ENCODE measurements at regions not wholly inside any gene's neighbourhood (a gene's known extent, or its start where the extent isn't known, plus 50 kb on each side); places are given as distances from the start of the nearest gene placed in this dataset.

GRCh38 chr5:68818870-68819269 is 274.9 kb upstream of the SLC30A5 start:
- Mint-ChIP-seq H3K27ac (no peak overlapping the region), H3K36me3 (no peaks in the 10 kb centered on the region), H3K4me1 (no peaks in the 10 kb centered on the region), H3K27me3 (ENCODE audit: insufficient read depth, low read depth) (peaks cover 3% of the 10 kb centered on the region), H3K9me3 (no peaks in the 10 kb centered on the region), H3K4me3 (no peak overlapping the region)
- Histone ChIP-seq H3K36me3 (no peaks in the 10 kb centered on the region), H3K4me3 (no peak overlapping the region), H4K20me1 (ENCODE audit: low read depth) (no peaks in the 10 kb centered on the region), H2AFZ (replicated peaks) (no peak overlapping the region), H3K27me3 (no peaks in the 10 kb centered on the region), H3K27ac (no peak overlapping the region), H3K79me2 (ENCODE audit: low read depth) (no peaks in the 10 kb centered on the region), H3K4me1 (no peaks in the 10 kb centered on the region), H3K4me2 (no peak overlapping the region), H3K9ac (no peak overlapping the region), H3K9me3 (ENCODE audit: low read depth) (no peaks in the 10 kb centered on the region), H3F3A (ENCODE audit: low read depth) (no peaks in the 10 kb centered on the region)
- no peak for TF ChIP-seq EZH2phosphoT487 (IDR thresholded peaks at IDR 0.05)
- no peak for TF ChIP-seq CTCF (IDR thresholded peaks at IDR 0.05)
- TF ChIP-seq EZH2 (IDR thresholded peaks at IDR 0.05): no peak
- no peak for DNase-seq (ENCODE audit: low spot score)

GRCh38 chr5:68821056-68821455 is 272.8 kb upstream of the SLC30A5 start:
- no peak for DNase-seq (ENCODE audit: low spot score)
- Histone ChIP-seq H3K4me1 (no peaks in the 10 kb centered on the region), H3K9ac (no peak overlapping the region), H3K27ac (no peak overlapping the region), H3K36me3 (no peaks in the 10 kb centered on the region), H3K27me3 (no peaks in the 10 kb centered on the region), H3K9me3 (ENCODE audit: low read depth) (no peaks in the 10 kb centered on the region), H3K79me2 (ENCODE audit: low read depth) (no peaks in the 10 kb centered on the region), H3F3A (ENCODE audit: low read depth) (no peaks in the 10 kb centered on the region), H4K20me1 (ENCODE audit: low read depth) (no peaks in the 10 kb centered on the region), H3K4me2 (no peak overlapping the region), H2AFZ (replicated peaks) (no peak overlapping the region), H3K4me3 (no peak overlapping the region)
- no peaks in the 10 kb centered on the region for H3K4me1 Mint-ChIP-seq
- H3K4me3 Mint-ChIP-seq: no peak overlapping the region
- no peaks in the 10 kb centered on the region for H3K9me3 Mint-ChIP-seq
- H3K36me3 Mint-ChIP-seq: no peaks in the 10 kb centered on the region
- H3K27me3 Mint-ChIP-seq (ENCODE audit: insufficient read depth, low read depth): peaks cover 3% of the 10 kb centered on the region
- TF ChIP-seq EZH2phosphoT487 (IDR thresholded peaks at IDR 0.05): no peak
- no peak for TF ChIP-seq EZH2 (IDR thresholded peaks at IDR 0.05)
- no peak for TF ChIP-seq CTCF (IDR thresholded peaks at IDR 0.05)
- H3K27ac Mint-ChIP-seq: no peak overlapping the region

GRCh38 chr5:68822796-68823195 is 271.0 kb upstream of the SLC30A5 start:
- Histone ChIP-seq H3K9me3 (ENCODE audit: low read depth) (no peaks in the 10 kb centered on the region), H3F3A (ENCODE audit: low read depth) (no peaks in the 10 kb centered on the region), H3K79me2 (ENCODE audit: low read depth) (no peaks in the 10 kb centered on the region), H3K27me3 (no peaks in the 10 kb centered on the region), H3K4me1 (no peaks in the 10 kb centered on the region), H3K4me2 (no peak overlapping the region), H3K36me3 (no peaks in the 10 kb centered on the region), H3K4me3 (no peak overlapping the region), H3K9ac (no peak overlapping the region), H4K20me1 (ENCODE audit: low read depth) (no peaks in the 10 kb centered on the region), H3K27ac (no peak overlapping the region), H2AFZ (replicated peaks) (peak overlapping the region; percentile 1)
- DNase-seq (ENCODE audit: low spot score): no peak
- Mint-ChIP-seq H3K4me3 (no peak overlapping the region), H3K27ac (no peak overlapping the region), H3K27me3 (ENCODE audit: insufficient read depth, low read depth) (peaks cover 3% of the 10 kb centered on the region), H3K9me3 (no peaks in the 10 kb centered on the region), H3K36me3 (no peaks in the 10 kb centered on the region), H3K4me1 (no peaks in the 10 kb centered on the region)
- TF ChIP-seq CTCF (IDR thresholded peaks at IDR 0.05) (no peak), EZH2 (IDR thresholded peaks at IDR 0.05) (no peak), EZH2phosphoT487 (IDR thresholded peaks at IDR 0.05) (no peak)

- Histone ChIP-seq H3K4me3 (no peak overlapping the region), H3F3A (ENCODE audit: low read depth) (no peaks in the 10 kb centered on the region), H3K4me1 (no peaks in the 10 kb centered on the region), H3K36me3 (no peaks in the 10 kb centered on the region), H3K4me2 (no peak overlapping the region), H3K27me3 (no peaks in the 10 kb centered on the region), H4K20me1 (ENCODE audit: low read depth) (no peaks in the 10 kb centered on the region), H3K9ac (no peak overlapping the region), H3K9me3 (ENCODE audit: low read depth) (no peaks in the 10 kb centered on the region), H2AFZ (replicated peaks) (peak overlapping the region; percentile 1), H3K27ac (no peak overlapping the region), H3K79me2 (ENCODE audit: low read depth) (no peaks in the 10 kb centered on the region)
- no peak for TF ChIP-seq CTCF (IDR thresholded peaks at IDR 0.05)
- TF ChIP-seq EZH2 (IDR thresholded peaks at IDR 0.05): no peak
- TF ChIP-seq EZH2phosphoT487 (IDR thresholded peaks at IDR 0.05): no peak
- no peaks in the 10 kb centered on the region for H3K4me1 Mint-ChIP-seq
- H3K27ac Mint-ChIP-seq: no peak overlapping the region
- no peak for DNase-seq (ENCODE audit: low spot score)
- no peaks in the 10 kb centered on the region for H3K9me3 Mint-ChIP-seq
- H3K27me3 Mint-ChIP-seq (ENCODE audit: insufficient read depth, low read depth): peaks cover 3% of the 10 kb centered on the region
- no peak overlapping the region for H3K4me3 Mint-ChIP-seq
- no peaks in the 10 kb centered on the region for H3K36me3 Mint-ChIP-seq
Measured at GRCh38 chr5:68823301-68823700, 270.5 kb upstream of the SLC30A5 start.

Measured in neural progenitor cell (in vitro differentiated cells).